HG03060 (cell line): ENCODE measurements at regions not wholly inside any gene's neighbourhood (a gene's known extent, or its start where the extent isn't known, plus 50 kb on each side); places are given as distances from the start of the nearest gene placed in this dataset.
"Not testable (repeated sequence)": the region's sequence is repeated elsewhere in the genome, so short reads cannot be mapped to it uniquely, and the experiment has no call there.

Source experiments
- ATAC-seq: cut with Tn5 transposase; IDR thresholded peaks from one replicate; pipeline ENCODE4 v1.9.1; 2021; ENCODE audit warnings: low read depth, moderate number of reproducible peaks; ENCODE audit not compliant: unreplicated experiment

DNA sequence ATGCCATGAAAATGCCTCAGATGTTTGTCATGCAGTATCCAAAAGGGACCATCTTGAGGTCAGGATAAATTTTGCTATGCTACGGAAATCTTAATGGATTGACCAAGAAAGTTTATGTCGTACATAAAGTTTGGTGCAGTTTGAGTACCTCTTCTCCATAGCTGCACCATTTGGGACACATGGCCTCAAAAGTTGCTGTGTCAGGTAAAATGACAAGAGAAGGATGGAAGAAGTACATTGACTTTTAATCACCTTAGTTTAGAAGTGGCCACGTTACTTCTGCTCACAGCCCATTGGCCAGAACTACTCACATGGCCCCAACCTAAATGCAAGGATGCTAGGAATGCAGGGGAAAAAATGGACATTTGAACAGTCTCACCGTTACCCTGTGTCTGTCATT lies 107.4 kb upstream of the NAMPT start:
- ATAC-seq, result no peak

DNA sequence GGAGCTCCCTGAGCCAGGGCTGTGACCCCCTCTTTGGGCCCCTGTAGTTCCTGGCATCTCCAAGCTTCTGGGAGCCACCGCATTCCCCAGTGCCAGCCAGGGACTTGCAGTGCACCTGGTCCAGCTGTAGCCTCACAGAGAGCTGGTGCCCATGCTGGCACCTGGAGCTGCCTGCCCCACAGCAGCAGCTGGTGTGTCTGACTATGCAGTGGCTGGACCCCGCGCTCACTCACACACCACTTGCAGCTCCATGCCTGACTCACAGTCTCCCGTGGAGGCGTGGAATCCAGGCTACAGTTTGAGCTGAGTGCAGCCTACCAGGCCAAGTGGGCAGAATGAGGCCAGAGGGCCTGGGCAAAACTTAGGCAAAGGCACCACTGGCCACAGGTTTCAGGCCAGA lies 102.2 kb upstream of the NAMPT start:
- no peak for ATAC-seq

GRCh38 chr7:106384373-106384772 lies 99.6 kb upstream of the NAMPT start:
- no peak for ATAC-seq

DNA sequence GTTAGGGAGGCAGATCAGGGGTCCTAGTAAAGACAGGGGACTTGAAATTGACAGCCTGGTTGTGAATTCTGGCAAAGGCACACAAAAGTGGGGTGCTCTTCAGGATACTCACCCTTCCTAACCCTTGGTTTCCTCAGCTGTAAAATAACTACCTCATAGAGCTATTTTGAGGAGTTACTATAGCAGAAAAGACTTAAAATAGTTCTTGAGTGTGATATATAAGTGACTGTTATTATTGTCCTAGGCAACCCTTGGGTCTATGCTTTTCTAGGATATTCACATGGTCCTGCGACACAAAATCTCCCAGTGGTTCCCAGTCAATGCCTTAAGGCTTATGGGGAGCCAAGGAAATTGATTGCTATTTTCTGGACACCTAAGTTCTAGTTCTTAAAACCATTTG lies 98.1 kb upstream of the NAMPT start:
- no peak for ATAC-seq

GRCh38 chr7:106382129-106382528 lies 97.3 kb upstream of the NAMPT start:
- ATAC-seq, result no peak

DNA sequence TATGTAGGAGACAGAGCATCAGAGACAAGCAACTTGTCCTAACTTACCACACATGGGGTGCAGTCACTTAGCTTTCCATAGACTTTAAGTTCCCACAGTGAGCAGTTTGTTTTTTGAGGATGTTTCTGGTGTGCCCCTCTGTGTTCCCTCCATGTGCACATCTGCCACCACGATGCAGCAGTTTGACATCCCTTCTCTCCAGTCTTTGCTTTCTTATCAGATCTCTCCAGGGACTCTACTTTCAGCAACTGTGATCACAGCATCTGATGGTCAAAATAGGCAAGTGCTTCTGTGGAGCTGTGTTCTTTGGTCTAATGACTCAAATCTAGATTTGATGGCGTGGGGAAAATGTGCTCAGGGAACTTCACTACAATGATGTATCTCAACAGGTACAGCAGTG lies 96.5 kb upstream of the NAMPT start:
- no peak for ATAC-seq

- no peak for ATAC-seq
Observed at GRCh38 chr7:106377847-106378361, 93.1 kb upstream of the NAMPT start.

DNA sequence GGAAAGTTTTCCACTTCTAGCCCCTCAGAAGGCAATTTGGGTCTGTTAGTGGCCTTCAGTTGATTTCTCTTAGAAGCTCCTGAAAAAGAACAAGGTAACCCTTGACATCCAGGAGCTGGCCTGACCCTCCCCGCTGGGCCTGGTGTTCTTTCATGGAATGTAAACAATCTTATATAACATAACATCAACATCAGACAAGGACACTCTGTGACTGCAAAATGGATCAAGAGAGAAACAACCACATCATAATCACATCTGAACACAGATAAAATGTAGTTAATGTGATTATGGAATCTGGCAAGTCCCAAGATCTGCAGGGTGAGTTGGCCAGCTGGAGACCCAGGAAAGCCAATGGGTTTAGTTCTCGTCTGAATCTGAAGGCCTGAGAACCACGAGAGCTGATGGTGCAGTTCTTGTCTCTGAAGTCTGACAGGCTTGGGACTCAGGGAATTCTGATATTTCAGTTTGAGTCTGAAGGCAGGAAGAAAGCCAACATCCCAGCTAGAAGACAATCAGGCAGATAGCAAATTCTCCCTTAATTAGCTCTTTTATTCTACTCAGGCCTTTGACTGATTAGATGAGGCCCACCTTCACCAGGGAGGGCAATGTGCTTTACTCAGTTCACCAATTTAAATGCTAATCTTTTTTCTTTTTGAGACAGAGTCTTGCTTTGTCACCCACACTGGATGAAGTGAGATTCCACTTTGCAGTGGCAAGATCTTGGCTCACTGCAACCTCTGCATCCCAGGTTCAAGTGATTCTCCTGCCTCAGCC lies 91.4 kb upstream of the NAMPT start:
- ATAC-seq, result no peak

DNA sequence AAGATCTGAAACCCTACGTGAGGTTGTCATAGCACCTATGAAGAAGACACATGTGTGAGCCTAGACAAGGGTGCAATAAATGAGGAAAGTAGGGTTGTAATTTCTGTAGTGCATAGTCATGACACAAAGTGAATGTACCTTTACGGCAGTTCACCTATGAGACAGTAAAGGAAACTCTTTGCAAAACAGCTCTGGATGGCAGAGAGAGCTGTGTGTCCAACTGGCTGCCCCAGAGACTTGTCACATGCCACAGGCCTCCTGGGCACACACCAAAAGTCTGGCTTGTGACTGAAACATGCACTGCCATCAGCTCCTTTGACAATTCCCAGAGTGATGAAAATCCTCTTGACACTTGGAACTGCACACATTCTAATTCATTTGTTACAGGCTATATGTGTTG lies 90.7 kb upstream of the NAMPT start:
- no peak for ATAC-seq

DNA sequence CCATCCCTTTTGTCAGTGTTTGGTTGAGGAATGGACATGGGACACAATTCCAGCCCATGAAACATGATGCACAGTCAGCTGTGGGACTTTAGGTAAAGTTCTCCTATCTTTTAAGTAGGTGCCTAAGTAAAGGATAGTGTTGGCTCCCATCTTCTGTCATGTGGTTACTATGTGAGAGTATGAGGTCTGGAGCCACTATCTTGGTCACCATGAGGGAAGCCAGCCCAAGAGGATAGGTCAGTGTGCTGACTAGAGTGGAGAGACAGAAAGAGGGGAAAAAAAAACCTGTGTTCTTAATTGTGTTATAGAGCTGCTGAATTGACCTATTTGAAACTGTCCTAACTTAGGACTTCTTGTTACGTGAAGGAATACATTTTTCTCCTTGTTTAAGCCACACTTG lies 89.7 kb upstream of the NAMPT start:
- ATAC-seq, result no peak

DNA sequence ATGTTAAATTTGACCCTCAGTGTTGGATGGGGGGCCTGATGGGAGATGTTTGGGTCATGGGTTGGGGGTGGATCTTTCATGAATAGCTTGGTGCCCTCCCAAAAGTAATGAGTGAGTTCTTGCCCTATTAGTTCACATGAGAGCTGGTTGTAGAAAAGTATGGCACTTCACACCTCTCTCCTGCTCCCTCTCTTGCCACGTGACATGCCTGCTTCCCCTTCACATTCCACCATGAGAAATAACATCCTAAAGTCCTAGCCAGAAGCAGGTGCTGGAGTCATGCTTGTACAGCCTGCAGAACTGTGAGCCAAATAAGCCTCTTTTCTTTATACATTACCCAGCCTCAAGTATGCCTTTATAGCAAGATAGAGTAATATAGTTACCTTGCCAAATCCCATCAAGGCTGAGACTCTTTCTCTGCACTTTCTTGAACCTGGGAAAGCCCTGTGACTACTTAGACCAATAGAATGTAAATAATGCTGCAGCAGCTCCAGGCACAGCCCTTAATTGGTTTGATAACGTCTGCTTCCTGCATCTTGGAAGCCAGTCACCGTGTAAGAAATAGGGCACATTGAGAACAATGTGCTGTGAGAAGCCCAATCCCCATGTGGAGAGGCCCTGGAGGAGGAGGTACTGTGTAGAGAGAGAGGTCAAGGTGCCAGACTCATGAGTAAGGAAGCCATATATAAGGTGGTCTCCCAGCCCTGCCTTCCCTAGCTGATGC lies 88.0 kb upstream of the NAMPT start:
- no peak for ATAC-seq

DNA sequence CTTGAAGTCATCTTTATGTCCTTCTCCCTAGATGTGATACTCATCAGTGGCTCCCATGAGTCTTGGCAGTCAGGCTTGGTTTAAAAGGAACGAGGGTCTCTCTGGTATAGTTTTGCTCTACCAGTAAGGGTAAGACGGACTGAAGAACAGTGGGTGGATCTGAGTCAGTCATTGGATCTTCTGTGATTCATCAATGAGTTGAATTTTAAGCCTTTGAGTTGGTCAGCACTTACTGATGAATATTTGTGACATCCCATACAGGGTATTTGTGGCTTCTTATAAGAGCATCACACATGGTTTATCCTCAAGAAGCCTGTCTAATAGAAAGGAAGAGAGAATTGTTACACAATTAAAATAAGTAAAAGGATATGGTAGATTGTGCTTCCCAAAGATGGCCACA lies 87.3 kb upstream of the NAMPT start:
- ATAC-seq, result no peak

DNA sequence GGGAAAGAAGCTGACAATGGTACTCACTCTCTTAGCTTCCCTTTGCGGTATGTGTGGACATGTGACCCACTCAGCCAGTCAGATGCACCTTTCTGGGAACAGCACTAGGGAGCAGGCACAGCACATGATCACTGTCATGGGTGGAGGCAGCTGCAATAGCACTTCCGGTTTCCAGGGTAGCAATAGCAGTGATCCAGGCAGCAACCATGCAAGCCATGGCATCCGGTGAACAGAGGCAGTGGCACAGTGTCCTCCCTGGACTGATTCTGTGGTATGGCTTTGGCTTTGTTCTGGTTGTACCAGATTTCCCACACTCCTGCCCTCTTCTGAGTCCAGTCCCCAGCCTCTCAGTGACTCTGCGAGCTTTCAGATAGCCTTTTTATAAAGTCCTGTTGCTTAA lies 86.8 kb upstream of the NAMPT start:
- ATAC-seq, result no peak

DNA sequence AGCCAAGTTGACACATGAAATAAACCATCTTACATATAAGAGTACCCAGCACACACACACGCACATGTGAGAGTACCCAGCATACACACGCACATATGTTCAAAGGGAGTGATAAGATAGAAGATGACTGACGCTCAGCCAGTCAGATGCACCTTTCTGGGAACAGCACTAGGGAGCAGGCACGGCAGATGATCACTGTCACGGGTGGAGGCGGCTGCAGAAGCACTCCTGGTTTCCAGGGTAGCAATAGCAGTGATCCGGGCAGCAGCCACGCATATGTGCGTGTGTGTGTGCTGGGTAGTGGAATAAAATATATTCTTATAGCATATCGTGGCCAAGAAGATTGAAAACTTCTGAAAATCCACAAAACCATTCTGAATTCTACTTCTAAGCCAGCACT lies 85.8 kb upstream of the NAMPT start:
- no peak for ATAC-seq

DNA sequence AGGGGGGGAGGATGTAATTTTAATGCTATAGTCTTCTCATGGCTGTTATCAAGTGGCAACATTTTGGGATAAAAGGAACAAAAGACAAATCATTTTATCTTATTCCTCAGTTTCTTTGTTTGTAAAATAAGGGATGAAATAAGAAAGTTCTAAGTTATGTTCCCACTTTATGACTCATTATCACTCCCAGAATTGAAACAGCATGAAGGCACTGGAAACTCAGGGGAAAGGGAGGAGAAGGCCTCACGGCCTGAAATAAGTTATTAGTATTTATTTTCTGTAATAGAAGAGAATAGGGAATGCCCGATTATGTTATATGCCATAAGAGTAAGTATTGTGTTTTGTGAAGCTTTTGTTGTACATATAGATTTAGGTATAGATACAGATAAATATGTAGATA lies 85.0 kb upstream of the NAMPT start:
- ATAC-seq, result no peak

- no peak for ATAC-seq
Observed at GRCh38 chr7:106369352-106369751, 84.6 kb upstream of the NAMPT start.

- no peak for ATAC-seq
Observed at GRCh38 chr7:106367664-106368063, 82.9 kb upstream of the NAMPT start.

GRCh38 chr7:106367018-106367420 lies 82.2 kb upstream of the NAMPT start:
- no peak for ATAC-seq

DNA sequence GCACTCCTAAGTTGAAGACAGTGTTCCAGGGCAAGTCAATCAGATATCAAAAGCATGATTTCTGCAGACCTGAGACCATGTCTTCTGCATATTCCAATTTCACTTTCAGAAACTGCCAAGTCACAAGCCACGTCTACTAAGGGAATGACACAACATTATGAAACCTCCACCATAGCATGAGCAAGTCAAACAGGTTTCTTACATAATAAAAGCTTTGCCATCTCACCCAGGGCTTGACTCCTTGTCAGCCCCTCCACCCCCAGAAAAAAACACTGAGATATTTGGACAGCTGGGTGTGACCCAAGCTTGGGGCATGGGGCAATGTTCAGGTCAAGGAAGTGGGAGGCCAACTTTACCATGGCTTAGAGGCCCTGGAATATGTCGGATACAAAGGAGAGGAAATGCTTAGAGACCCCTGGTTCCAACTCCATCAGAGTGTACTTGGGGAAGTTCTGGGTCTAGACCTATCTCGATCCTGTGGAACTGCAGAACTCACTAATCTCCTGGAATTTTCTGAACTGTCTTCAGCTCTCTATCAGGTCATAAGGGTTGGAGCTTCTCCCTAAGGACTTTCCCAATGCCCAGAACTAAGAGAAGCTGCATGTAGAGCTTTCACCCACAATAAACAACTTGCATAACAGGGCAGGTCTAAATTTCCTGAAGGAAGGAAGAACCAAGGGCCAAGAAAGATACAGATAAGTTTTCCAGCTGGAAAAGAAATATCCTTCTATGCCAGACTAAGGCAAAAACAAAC lies 80.6 kb upstream of the NAMPT start:
- no peak for ATAC-seq

GRCh38 chr7:106362507-106362906 lies 77.7 kb upstream of the NAMPT start:
- ATAC-seq, result not testable (repeated sequence)

GRCh38 chr7:106358103-106358663 lies 73.4 kb upstream of the NAMPT start:
- no peak for ATAC-seq
